HUES64 (cell line): ENCODE measurements at regions not wholly inside any gene's neighbourhood (a gene's known extent, or its start where the extent isn't known, plus 50 kb on each side); places are given as distances from the start of the nearest gene placed in this dataset.

Experiments used
- H3K27ac ChIP-seq: 2 replicates; pipeline ENCODE4 v1.7.0; 2013; ENCODE audit warnings: low read depth, low read length, inconsistent platforms
- H3K27me3 ChIP-seq: 2 replicates; pipeline ENCODE4 v1.6.1; 2013; ENCODE audit warnings: mild to moderate bottlenecking, low read length; ENCODE audit not compliant: insufficient read depth
- H3K36me3 ChIP-seq: 2 replicates; pipeline ENCODE4 v1.6.1; 2013; ENCODE audit warnings: mild to moderate bottlenecking, low read length; ENCODE audit not compliant: insufficient read depth
- H3K4me1 ChIP-seq: 2 replicates; pipeline ENCODE4 v1.6.1; 2013; ENCODE audit warnings: mild to moderate bottlenecking, low read length, moderate library complexity; ENCODE audit not compliant: insufficient read depth
- H3K4me3 ChIP-seq: 2 replicates; pipeline ENCODE4 v1.5.1; 2013; ENCODE audit warnings: mild to moderate bottlenecking, low read length, moderate library complexity
- H3K9ac ChIP-seq: 2 replicates; pipeline ENCODE4 v1.6.1; 2013; ENCODE audit warnings: mild to moderate bottlenecking, low read depth, low read length
- H3K9me3 ChIP-seq: 2 replicates; pipeline ENCODE4 v1.6.1; 2013; ENCODE audit warnings: low read depth, low read length; ENCODE audit not compliant: insufficient read depth
- WGBS: fragments of 150-250, 120-280 bp; methylation state at CpG from one replicate; pipeline ENCODE4 v1.1.7; 2013; ENCODE audit warnings: missing lambda C conversion rate; 5-methylcytosine and 5-hydroxymethylcytosine counted together

DNA sequence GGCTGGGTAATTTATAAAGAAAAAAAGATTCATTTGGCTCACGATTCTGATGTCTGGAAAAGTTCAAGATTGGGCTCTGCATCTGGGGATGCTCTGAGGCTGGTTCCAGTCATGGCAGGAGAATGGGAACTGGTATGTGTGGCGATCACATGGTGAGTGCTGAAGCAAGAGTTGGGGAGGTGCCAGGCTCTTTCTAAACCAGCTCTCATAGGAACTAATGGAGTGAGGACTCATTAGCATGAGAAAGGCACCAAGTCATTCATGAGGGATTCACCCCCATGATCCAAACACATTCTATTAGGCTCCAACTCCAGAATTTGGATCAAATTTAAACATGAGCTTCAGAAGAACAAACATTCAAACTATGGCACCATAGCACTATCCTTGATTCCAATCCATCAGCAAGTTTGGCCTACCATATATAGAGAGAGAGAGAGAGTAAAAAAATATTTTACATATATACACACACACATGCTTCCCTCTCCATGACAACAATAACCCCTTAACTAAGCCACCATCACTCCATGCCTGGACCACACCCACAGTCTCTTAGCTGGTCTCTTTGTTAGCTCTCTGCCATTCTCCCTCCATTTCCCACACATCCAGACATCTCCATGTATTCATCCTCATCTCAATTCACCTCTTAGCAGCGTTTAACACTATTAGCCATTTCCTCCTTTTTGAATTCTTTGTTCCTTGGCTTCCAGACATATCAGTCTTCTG lies 57.9 kb downstream of the NPY start:
- H3K9me3 ChIP-seq: no peaks in the 10 kb centered on the region
- no peak overlapping the region for H3K27ac ChIP-seq
- H3K36me3 ChIP-seq: no peaks in the 10 kb centered on the region
- H3K9ac ChIP-seq: no peak overlapping the region
- peaks cover 13% of the 10 kb centered on the region for H3K27me3 ChIP-seq
- H3K4me3 ChIP-seq: no peak overlapping the region
- peaks cover 26% of the 10 kb centered on the region for H3K4me1 ChIP-seq
- 85% methylated on average over 3 of the region's 3 CpGs for WGBS

DNA sequence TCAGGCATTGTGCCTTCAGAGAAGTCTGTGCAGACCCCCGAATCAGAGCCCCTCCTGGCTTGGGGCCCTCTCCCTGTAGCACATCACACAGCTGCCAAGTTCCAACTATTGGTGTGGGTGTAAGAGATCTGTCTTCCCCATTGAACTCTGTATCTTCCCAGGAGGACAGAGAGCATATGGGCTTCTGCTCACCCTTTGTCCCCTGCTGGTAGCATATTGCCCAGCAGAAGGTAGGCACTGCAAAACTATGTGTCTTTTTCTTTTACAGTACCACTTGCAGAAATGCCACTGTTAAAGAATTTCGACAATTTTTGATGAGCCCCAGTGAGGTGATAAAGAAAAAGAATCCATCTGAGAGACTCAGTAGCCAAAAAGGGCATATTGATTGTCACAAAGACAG lies 59.6 kb downstream of the NPY start:
- Histone ChIP-seq H3K4me3 (no peak overlapping the region), H3K9me3 (no peaks in the 10 kb centered on the region), H3K9ac (no peak overlapping the region), H3K4me1 (peaks cover 9% of the 10 kb centered on the region), H3K27me3 (no peaks in the 10 kb centered on the region; the same call in 1 of the 2 replicates), H3K27ac (no peak overlapping the region), H3K36me3 (no peaks in the 10 kb centered on the region)
- WGBS: 84% methylated on average over 2 of the region's 2 CpGs

GRCh38 chr7:24346129-24346528 lies 62.1 kb downstream of the NPY start:
- Histone ChIP-seq H3K9ac (no peak overlapping the region), H3K27ac (no peak overlapping the region), H3K9me3 (no peaks in the 10 kb centered on the region), H3K4me1 (peaks cover 6% of the 10 kb centered on the region; the same call in 1 of the 2 replicates), H3K4me3 (no peak overlapping the region), H3K27me3 (no peaks in the 10 kb centered on the region), H3K36me3 (no peaks in the 10 kb centered on the region)
- WGBS: 86% methylated on average over 5 of the region's 5 CpGs

DNA sequence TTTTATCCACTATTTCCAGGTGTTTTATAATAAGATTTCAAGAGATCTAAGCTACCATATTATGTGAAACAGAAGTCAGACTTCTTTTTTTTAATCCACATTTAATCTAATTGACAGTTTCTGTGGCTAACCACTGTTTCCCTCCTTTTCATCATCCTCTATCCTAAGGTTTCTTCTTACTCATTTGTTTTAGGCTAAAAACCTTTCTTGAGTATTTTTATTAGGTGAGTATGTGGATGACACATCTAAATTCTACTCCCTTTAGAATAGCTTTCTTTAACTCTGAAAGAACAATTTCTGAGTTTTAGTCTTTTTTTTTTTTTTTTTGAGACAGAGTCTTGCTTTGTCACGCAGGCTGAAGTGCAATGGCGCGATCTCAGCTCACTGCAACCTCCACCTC lies 62.7 kb downstream of the NPY start:
- H3K36me3 ChIP-seq: no peaks in the 10 kb centered on the region
- no peak overlapping the region for H3K4me3 ChIP-seq
- H3K27me3 ChIP-seq: no peaks in the 10 kb centered on the region
- H3K27ac ChIP-seq: no peak overlapping the region
- H3K4me1 ChIP-seq: peaks cover 6% of the 10 kb centered on the region; the same call in 1 of the 2 replicates
- WGBS: 97% methylated on average over 3 of the region's 3 CpGs
- no peak overlapping the region for H3K9ac ChIP-seq
- H3K9me3 ChIP-seq: no peaks in the 10 kb centered on the region

DNA sequence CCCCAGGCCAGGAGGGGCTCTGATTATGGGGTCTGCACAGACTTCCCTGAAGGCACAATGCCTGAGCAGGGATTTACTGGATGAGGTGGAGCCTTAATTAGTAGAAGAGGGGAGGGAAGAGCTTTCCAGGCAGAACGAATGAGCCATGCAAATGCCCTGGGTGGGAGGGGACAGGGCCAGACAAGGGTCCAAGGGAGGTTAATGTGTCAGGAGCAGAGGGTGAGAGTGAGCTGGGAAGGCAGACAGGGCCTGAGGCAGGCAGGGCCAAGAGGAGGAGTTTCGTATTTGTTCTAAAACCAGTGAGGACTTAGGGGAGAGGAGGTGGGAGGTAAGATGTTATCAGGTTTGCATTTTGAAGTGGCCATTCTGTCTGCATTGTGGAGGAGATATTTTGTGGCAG lies 65.3 kb downstream of the NPY start:
- 37% methylated on average over 2 of the region's 2 CpGs for WGBS
- H3K9ac ChIP-seq: no peak overlapping the region
- no peak overlapping the region for H3K4me3 ChIP-seq

GRCh38 chr7:24354456-24354855 lies 70.5 kb downstream of the NPY start:
- no peak overlapping the region for H3K4me3 ChIP-seq
- H3K27ac ChIP-seq: no peak overlapping the region
- H3K9me3 ChIP-seq: peaks cover 6% of the 10 kb centered on the region; the same call in 1 of the 2 replicates
- no peaks in the 10 kb centered on the region for H3K4me1 ChIP-seq
- H3K27me3 ChIP-seq: no peaks in the 10 kb centered on the region
- no peaks in the 10 kb centered on the region for H3K36me3 ChIP-seq
- WGBS: 89% methylated on average over 4 of the region's 4 CpGs
- no peak overlapping the region for H3K9ac ChIP-seq

More for the DNA sequence above, 65.3 kb downstream of the NPY start:
- peaks cover 4% of the 10 kb centered on the region; the same call in 1 of the 2 replicates for H3K4me1 ChIP-seq
- H3K9me3 ChIP-seq: peaks cover 2% of the 10 kb centered on the region; the same call in 1 of the 2 replicates
- no peaks in the 10 kb centered on the region for H3K36me3 ChIP-seq
- no peaks in the 10 kb centered on the region for H3K27me3 ChIP-seq
- no peak overlapping the region for H3K27ac ChIP-seq

DNA sequence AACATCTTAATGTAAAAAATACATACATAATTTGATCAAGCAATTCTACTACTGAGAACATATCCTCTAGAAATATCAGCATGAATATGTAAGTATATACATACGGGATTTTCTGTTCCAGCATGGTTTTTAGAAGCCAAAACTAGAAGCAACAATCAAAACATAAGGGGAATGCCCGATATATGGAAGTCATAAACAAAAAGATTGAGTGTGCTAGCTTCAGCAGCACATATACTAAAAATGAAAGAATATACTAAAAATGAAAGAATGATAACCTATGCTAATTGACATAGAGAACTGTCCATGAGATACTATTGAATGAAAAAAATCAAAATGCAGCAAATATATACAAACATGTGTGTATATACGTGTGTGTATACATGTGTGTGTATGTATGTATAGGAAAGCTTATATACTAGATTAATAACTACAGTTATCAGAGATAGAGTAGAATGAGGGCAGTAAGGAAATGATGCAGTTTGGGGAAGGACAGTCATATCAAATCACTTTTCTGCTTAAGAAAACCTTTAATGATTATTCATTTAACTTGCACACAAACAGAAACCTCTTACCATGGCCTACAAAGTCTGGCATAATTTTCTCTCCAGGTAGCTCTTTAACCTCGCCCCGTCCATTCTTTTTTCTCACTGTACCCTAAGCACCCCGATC lies 72.9 kb downstream of the NPY start:
- H3K4me3 ChIP-seq: no peak overlapping the region
- H3K9ac ChIP-seq: no peak overlapping the region
- H3K9me3 ChIP-seq: peaks cover 6% of the 10 kb centered on the region; the same call in 1 of the 2 replicates
- H3K27ac ChIP-seq: no peak overlapping the region
- no peaks in the 10 kb centered on the region for H3K36me3 ChIP-seq
- no peaks in the 10 kb centered on the region for H3K4me1 ChIP-seq
- WGBS: 95% methylated on average over 4 of the region's 6 CpGs
- no peaks in the 10 kb centered on the region for H3K27me3 ChIP-seq

DNA sequence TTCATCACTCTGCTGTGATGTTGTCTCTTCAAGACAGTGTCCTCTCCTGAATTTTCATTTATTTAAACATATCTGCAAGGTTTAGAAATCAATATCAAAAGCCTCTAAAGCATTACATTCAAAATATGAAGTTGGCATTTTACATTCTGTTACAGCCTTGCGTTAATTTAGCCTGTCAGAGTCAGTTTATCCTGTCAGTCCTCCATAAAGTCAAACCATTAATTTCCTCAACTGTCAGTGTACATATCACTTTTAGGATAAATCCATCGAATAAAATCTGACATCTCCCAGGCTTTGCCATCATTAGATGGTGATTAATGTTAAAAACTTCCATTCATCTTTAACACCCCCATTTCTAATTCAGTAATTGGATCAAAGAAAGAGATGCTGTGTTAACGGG lies 77.0 kb downstream of the NPY start:
- no peaks in the 10 kb centered on the region for H3K4me1 ChIP-seq
- H3K27ac ChIP-seq: no peak overlapping the region
- no peaks in the 10 kb centered on the region for H3K27me3 ChIP-seq
- H3K36me3 ChIP-seq: no peaks in the 10 kb centered on the region
- WGBS: 95% methylated on average over 3 of the region's 3 CpGs
- H3K4me3 ChIP-seq: no peak overlapping the region
- H3K9me3 ChIP-seq: no peaks in the 10 kb centered on the region
- H3K9ac ChIP-seq: no peak overlapping the region

DNA sequence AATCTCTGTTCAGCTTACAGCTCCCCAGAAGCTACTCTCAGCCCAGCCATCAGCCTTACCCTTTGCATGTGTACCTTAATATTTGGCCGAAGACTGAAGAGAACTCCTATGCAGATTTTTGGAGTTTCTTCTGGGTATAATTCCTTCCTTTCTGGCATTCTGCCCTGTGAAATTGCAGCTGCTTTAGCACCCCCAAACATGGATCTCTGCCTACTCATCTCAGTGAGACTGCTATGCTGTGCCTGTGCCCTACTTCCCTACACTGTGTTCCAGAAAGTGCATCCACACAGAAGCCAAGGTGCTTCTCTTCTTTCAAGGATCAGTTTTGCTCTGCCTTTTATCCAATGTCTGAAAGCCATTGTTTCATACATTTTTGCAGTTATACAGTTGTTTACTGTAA lies 81.6 kb downstream of the NPY start:
- no peak overlapping the region for H3K9ac ChIP-seq
- H3K4me3 ChIP-seq: no peak overlapping the region
- no peak overlapping the region for H3K27ac ChIP-seq
- no peaks in the 10 kb centered on the region for H3K4me1 ChIP-seq
- no peaks in the 10 kb centered on the region for H3K27me3 ChIP-seq
- no peaks in the 10 kb centered on the region for H3K36me3 ChIP-seq
- WGBS: 100% methylated on average over 1 of the region's 1 CpG
- H3K9me3 ChIP-seq: no peaks in the 10 kb centered on the region

GRCh38 chr7:24366876-24367275 lies 82.9 kb downstream of the NPY start:
- no peak overlapping the region for H3K27ac ChIP-seq
- H3K9me3 ChIP-seq: no peaks in the 10 kb centered on the region
- H3K4me3 ChIP-seq: no peak overlapping the region
- WGBS: 97% methylated on average over 4 of the region's 4 CpGs
- H3K9ac ChIP-seq: no peak overlapping the region
- H3K4me1 ChIP-seq: peaks cover 1% of the 10 kb centered on the region; the same call in 1 of the 2 replicates
- no peaks in the 10 kb centered on the region for H3K36me3 ChIP-seq
- H3K27me3 ChIP-seq: no peaks in the 10 kb centered on the region

DNA sequence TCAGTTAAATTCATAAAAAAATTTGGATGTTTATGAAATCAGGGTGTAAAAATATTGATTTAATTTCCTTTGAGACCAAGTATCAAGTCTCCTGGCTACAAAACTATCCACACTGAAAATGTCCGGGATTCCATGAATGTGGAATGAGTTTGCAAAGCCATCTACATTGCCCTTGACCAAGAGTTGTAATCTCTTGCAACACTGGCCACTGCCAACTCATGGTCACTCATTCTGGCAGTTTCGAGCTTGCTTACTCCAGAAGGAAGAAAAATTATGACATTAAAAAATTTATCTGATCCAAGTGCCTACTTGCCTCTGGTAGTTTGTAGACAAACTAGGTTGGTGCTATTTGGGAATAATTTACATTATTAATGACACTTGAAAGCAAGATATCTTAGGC lies 84.2 kb downstream of the NPY start:
- H3K27ac ChIP-seq: no peak overlapping the region
- 96% methylated on average over 1 of the region's 2 CpGs for WGBS
- no peaks in the 10 kb centered on the region for H3K9me3 ChIP-seq
- no peak overlapping the region for H3K4me3 ChIP-seq
- no peaks in the 10 kb centered on the region for H3K27me3 ChIP-seq
- peaks cover 14% of the 10 kb centered on the region; the same call in 1 of the 2 replicates for H3K4me1 ChIP-seq
- no peaks in the 10 kb centered on the region for H3K36me3 ChIP-seq
- no peak overlapping the region for H3K9ac ChIP-seq
